ENCODE measurements at regions not wholly inside any gene's neighbourhood (a gene's known extent, or its start where the extent isn't known, plus 50 kb on each side); places are given as distances from the start of the nearest gene placed in this dataset.

GRCh38 chr7:15947754-15948153, 261.3 kb upstream of the MEOX2 start:
- WGBS (ENCODE audit: insufficient coverage, low coverage, missing lambda C conversion rate), result 0% methylated on average over 2 of the region's 2 CpGs
- POLR2A ChIA-PET, result no interaction called here
- H2AFZ ChIP-seq (ENCODE audit: low read depth, low read length), result no peak overlapping the region
- TF ChIP-seq PCBP1 (IDR thresholded peaks at IDR 0.05; ENCODE audit: low read depth, low read length, poor library complexity, severe bottlenecking), result no peak
- TF ChIP-seq MBD2 (IDR thresholded peaks at IDR 0.05; ENCODE audit: borderline replicate concordance, low read depth), result no peak
- TF ChIP-seq EHMT2 (IDR thresholded peaks at IDR 0.05), result no peak
- no peak for TF ChIP-seq ZBTB8A (IDR thresholded peaks at IDR 0.05; ENCODE audit: partially characterized antibody)
- no peak for TF ChIP-seq CAMTA2 (CRISPR knock-in tag; conservative IDR thresholded peaks at IDR 0.05)
- TF ChIP-seq FOS (IDR thresholded peaks at IDR 0.05; ENCODE audit: extremely low read depth, insufficient read length), result no peak
- TF ChIP-seq XRCC4 (IDR thresholded peaks at IDR 0.05; ENCODE audit: extremely low read depth, insufficient read depth, insufficient read length), result no peak
- no peak for TF ChIP-seq PREB (CRISPR knock-in tag; IDR thresholded peaks at IDR 0.05)
- TF ChIP-seq, protein P1, sequence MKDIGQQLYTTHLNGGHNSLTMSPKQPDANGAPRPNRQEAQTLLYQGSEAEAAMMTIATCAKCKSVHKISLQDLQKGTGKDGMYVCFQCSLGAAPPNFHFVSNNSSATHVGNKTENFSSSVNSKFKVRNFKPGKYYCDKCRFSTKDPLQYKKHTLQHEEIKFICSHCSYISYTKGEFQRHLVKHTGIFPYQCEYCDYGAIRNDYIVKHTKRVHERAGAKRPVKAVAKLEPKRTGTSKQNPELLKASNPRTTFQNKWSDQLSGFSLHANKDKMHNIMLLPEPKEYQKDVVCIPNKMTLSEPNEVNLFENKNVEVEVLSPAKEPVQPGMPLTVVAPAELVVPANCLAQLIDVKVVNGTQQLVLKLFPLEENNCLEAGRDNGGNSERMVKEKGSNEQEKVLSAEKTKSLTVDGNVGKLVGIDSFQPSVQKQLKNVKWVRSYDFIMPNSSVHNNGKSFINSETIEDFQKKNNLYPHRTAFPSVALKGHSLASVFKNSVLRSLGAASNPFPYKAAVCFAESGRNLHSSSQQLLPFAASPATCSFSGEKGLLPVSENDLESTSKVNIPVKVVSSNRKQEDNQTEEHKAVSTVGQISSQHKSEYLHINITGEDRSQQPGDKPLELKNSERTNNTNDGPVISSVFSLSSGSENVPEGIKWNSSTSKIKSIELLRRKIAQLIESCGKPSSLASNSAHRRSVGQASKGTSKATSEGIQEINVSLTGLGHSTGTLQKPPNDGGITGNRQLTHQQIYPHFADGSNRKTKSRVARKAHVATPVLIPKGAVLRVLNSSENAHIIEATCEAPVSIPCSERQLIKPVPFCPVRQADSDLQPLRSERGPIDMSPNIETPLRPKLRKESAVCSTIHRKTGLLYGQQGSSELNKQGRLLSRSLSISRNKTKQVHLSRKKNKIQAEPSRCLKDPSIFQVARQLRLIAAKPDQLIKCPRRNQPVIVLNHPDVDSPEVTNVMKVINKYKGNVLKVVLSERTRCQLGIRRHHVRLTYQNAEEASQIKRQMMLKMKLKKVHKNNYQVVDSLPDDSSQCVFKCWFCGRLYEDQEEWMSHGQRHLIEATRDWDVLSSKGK (CRISPR knock-in tag; IDR thresholded peaks at IDR 0.05), result no peak
- TF ChIP-seq UBTF (IDR thresholded peaks at IDR 0.05; ENCODE audit: borderline replicate concordance in 1 of 2, low read depth in 2 of 2, low read length in 2 of 2), result no peak
- no peak for TF ChIP-seq TRIM24 (IDR thresholded peaks at IDR 0.05)
- TF ChIP-seq JUN (IDR thresholded peaks at IDR 0.05; ENCODE audit: borderline replicate concordance, low read depth, low read length), result no peak
- TF ChIP-seq JUN (CRISPR knock-in tag; IDR thresholded peaks at IDR 0.05; ENCODE audit: borderline replicate concordance), result no peak
- TF ChIP-seq, protein P2, sequence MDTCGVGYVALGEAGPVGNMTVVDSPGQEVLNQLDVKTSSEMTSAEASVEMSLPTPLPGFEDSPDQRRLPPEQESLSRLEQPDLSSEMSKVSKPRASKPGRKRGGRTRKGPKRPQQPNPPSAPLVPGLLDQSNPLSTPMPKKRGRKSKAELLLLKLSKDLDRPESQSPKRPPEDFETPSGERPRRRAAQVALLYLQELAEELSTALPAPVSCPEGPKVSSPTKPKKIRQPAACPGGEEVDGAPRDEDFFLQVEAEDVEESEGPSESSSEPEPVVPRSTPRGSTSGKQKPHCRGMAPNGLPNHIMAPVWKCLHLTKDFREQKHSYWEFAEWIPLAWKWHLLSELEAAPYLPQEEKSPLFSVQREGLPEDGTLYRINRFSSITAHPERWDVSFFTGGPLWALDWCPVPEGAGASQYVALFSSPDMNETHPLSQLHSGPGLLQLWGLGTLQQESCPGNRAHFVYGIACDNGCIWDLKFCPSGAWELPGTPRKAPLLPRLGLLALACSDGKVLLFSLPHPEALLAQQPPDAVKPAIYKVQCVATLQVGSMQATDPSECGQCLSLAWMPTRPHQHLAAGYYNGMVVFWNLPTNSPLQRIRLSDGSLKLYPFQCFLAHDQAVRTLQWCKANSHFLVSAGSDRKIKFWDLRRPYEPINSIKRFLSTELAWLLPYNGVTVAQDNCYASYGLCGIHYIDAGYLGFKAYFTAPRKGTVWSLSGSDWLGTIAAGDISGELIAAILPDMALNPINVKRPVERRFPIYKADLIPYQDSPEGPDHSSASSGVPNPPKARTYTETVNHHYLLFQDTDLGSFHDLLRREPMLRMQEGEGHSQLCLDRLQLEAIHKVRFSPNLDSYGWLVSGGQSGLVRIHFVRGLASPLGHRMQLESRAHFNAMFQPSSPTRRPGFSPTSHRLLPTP (IDR thresholded peaks at IDR 0.05; ENCODE audit: borderline replicate concordance, extremely low read depth, insufficient read length), result no peak

More at GRCh38 chr7:15947754-15948153, 261.3 kb upstream of the MEOX2 start:
- Histone ChIP-seq H3K9me3 (replicated peaks; ENCODE audit: control insufficient read depth, insufficient read depth, low read depth, low read length) (0 out of 2 replicates have a peak, but pooled peaks cover 1% of the 10 kb centered on the region), H3K4me2 (ENCODE audit: insufficient read depth, low read length) (no peak overlapping the region), H3K36me3 (ENCODE audit: control insufficient read depth, insufficient read depth, low read length) (no peaks in the 10 kb centered on the region), H3K27ac (ENCODE audit: extremely low read depth, low read depth, low read length) (no peak overlapping the region), H4K20me1 (replicated peaks; ENCODE audit: control insufficient read depth, insufficient read depth, low read length) (no peaks in the 10 kb centered on the region), H3K9me1 (ENCODE audit: control insufficient read depth, insufficient read depth, low read length) (no peaks in the 10 kb centered on the region), H3K27me3 (ENCODE audit: control insufficient read depth in 2 of 2, insufficient read depth in 2 of 2, low read length in 2 of 2) (no peaks in the 10 kb centered on the region), H3K79me2 (ENCODE audit: control insufficient read depth, insufficient read depth, low read length) (no peaks in the 10 kb centered on the region), H3K9ac (ENCODE audit: insufficient read depth in 1 of 2, low read depth in 2 of 2, low read length in 2 of 2) (no peak overlapping the region), H3K4me1 (replicated peaks in 1 of 2; ENCODE audit: control insufficient read depth in 2 of 2, insufficient read depth in 2 of 2, low read length in 2 of 2) (no peaks in the 10 kb centered on the region), H3K4me3 (no peak overlapping the region)
- FAIRE-seq, result no peak
- no TSS peak for BruUV-seq (replicated peaks)
- intact Hi-C loops (cut with micrococcal nuclease), result no loop called here
- DNase-seq (ENCODE audit: extremely low read depth in 1 of 4, low spot score in 3 of 4), result no peak
- no peak for ATAC-seq
- in situ Hi-C loops (cut with MboI), result no loop called here
- CTCF ChIA-PET (ENCODE audit: low intra/inter-chr PET ratio), result no interaction called here
